Loucy (cell line): ENCODE measurements at regions not wholly inside any gene's neighbourhood (a gene's known extent, or its start where the extent isn't known, plus 50 kb on each side); places are given as distances from the start of the nearest gene placed in this dataset.

Experiments
- H2AFZ ChIP-seq: fragments of 200-600 bp; sonication (generic); 2 replicates; pipeline ENCODE4 v1.6.0; 2016; ENCODE audit warnings: antibody characterized with exemption, mild to moderate bottlenecking, low read length, moderate library complexity
- H3F3A ChIP-seq: fragments of 200-600 bp; 2 replicates; pipeline ENCODE4 v1.6.0; 2016; ENCODE audit warnings: antibody characterized with exemption, low read depth, mild to moderate bottlenecking
- H3K27me3 ChIP-seq: fragments of 200-600 bp; sonication (generic); 2 replicates; pipeline ENCODE4 v1.6.1; 2014; ENCODE audit warnings: low read length, mild to moderate bottlenecking; ENCODE audit not compliant: insufficient read depth, poor library complexity, severe bottlenecking
- H3K36me3 ChIP-seq: fragments of 200-600 bp; sonication (generic); 2 replicates; pipeline ENCODE4 v1.6.1; 2016; ENCODE audit warnings: low read length; ENCODE audit not compliant: insufficient read depth
- H3K4me1 ChIP-seq: fragments of 200-600 bp; sonication (generic); 2 replicates; pipeline ENCODE4 v1.5.1; 2014; ENCODE audit warnings: low read length, mild to moderate bottlenecking; ENCODE audit not compliant: insufficient read depth, poor library complexity, severe bottlenecking
- H3K4me2 ChIP-seq: fragments of 200-600 bp; sonication (generic); 2 replicates; pipeline ENCODE4 v1.6.0; 2014; ENCODE audit warnings: antibody characterized with exemption, low read length, low read depth, mild to moderate bottlenecking; ENCODE audit not compliant: poor library complexity, severe bottlenecking
- H3K4me3 ChIP-seq: fragments of 200-600 bp; sonication (generic); 2 replicates; pipeline ENCODE4 v1.5.1; 2014; ENCODE audit warnings: low read length, mild to moderate bottlenecking, mixed read lengths; ENCODE audit not compliant: poor library complexity, severe bottlenecking
- H3K79me2 ChIP-seq: fragments of 200-600 bp; sonication (generic); 2 replicates; pipeline ENCODE4 v1.6.1; 2014; ENCODE audit warnings: low read length; ENCODE audit not compliant: insufficient read depth
- H3K9ac ChIP-seq: fragments of 200-600 bp; sonication (generic); 2 replicates; pipeline ENCODE4 v1.6.0; 2014; ENCODE audit warnings: mild to moderate bottlenecking, low read depth, low read length, moderate library complexity; ENCODE audit not compliant: poor library complexity, severe bottlenecking
- H3K9me2 ChIP-seq: fragments of 200-600 bp; sonication (generic); replicated peaks from 2 replicates; pipeline ENCODE4 v1.6.1; 2016; ENCODE audit warnings: low read depth, low read length, mixed read lengths
- H3K9me3 ChIP-seq: fragments of 200-600 bp; sonication (generic); 2 replicates; pipeline ENCODE4 v1.6.1; 2014; ENCODE audit warnings: mild to moderate bottlenecking, antibody characterized with exemption, low read length, low read depth; ENCODE audit not compliant: insufficient read depth
- H4K20me1 ChIP-seq: fragments of 200-600 bp; sonication (generic); 2 replicates; pipeline ENCODE4 v1.6.0; 2014; ENCODE audit warnings: antibody characterized with exemption, low read length, mild to moderate bottlenecking; ENCODE audit not compliant: insufficient read depth, poor library complexity, severe bottlenecking
- EZH2phosphoT487 ChIP-seq: fragments of 200-600 bp; IDR thresholded peaks from 2 replicates; pipeline ENCODE4 v1.6.1; 2018; ENCODE audit warnings: antibody characterized with exemption, mild to moderate bottlenecking, moderate library complexity, borderline replicate concordance
- TF ChIP-seq, protein P1 (sequence below): fragments of 200-600 bp; sonication (generic); conservative IDR thresholded peaks from 2 replicates; pipeline ENCODE4 v1.5.1; 2014; ENCODE audit warnings: mild to moderate bottlenecking, antibody characterized with exemption, low read length

GRCh38 chr14:46401066-46401465 lies 250.5 kb downstream of the RPL10L start:
- TF ChIP-seq, protein P1, sequence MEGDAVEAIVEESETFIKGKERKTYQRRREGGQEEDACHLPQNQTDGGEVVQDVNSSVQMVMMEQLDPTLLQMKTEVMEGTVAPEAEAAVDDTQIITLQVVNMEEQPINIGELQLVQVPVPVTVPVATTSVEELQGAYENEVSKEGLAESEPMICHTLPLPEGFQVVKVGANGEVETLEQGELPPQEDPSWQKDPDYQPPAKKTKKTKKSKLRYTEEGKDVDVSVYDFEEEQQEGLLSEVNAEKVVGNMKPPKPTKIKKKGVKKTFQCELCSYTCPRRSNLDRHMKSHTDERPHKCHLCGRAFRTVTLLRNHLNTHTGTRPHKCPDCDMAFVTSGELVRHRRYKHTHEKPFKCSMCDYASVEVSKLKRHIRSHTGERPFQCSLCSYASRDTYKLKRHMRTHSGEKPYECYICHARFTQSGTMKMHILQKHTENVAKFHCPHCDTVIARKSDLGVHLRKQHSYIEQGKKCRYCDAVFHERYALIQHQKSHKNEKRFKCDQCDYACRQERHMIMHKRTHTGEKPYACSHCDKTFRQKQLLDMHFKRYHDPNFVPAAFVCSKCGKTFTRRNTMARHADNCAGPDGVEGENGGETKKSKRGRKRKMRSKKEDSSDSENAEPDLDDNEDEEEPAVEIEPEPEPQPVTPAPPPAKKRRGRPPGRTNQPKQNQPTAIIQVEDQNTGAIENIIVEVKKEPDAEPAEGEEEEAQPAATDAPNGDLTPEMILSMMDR, result no peak
- TF ChIP-seq EZH2phosphoT487, result no peak
- no peaks in the 10 kb centered on the region for H3K9me3 ChIP-seq
- H3K27me3 ChIP-seq, result no peaks in the 10 kb centered on the region
- no peaks in the 10 kb centered on the region for H4K20me1 ChIP-seq
- no peak overlapping the region for H3K4me3 ChIP-seq
- no peaks in the 10 kb centered on the region for H3F3A ChIP-seq
- no peaks in the 10 kb centered on the region for H3K9me2 ChIP-seq
- H2AFZ ChIP-seq, result no peak overlapping the region
- no peaks in the 10 kb centered on the region for H3K36me3 ChIP-seq
- no peak overlapping the region for H3K9ac ChIP-seq
- no peak overlapping the region for H3K4me2 ChIP-seq
- H3K79me2 ChIP-seq, result no peaks in the 10 kb centered on the region
- H3K4me1 ChIP-seq, result no peaks in the 10 kb centered on the region

DNA sequence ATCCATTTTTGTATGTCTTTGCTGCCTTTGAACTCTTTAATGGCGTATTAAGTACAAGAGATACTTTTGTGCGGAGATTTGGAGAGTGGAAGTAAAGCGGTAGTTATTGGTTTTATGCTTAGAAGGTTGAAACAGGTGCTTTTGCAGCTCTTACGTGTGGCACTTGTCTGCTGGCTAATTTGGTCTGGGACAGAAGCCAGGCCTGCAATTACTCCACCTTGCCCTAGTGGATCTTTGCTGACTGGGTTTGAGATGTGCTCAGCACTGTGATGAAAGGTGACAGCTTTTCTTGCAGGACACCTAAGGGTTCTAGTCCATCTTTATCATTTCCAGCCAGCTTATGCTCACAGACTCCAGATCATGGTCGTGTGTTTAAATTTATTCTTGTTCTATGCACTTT lies 252.5 kb downstream of the RPL10L start:
- no peak overlapping the region for H3K4me3 ChIP-seq
- H3K27me3 ChIP-seq, result no peaks in the 10 kb centered on the region
- no peak for TF ChIP-seq EZH2phosphoT487
- TF ChIP-seq, protein P1, result no peak
- H3K9me2 ChIP-seq, result no peaks in the 10 kb centered on the region
- H3K9me3 ChIP-seq, result no peaks in the 10 kb centered on the region
- no peaks in the 10 kb centered on the region for H3K79me2 ChIP-seq
- H2AFZ ChIP-seq, result no peak overlapping the region
- H3K4me1 ChIP-seq, result no peaks in the 10 kb centered on the region
- no peak overlapping the region for H3K9ac ChIP-seq
- H3K4me2 ChIP-seq, result no peak overlapping the region
- H3F3A ChIP-seq, result no peaks in the 10 kb centered on the region
- no peaks in the 10 kb centered on the region for H3K36me3 ChIP-seq
- no peaks in the 10 kb centered on the region for H4K20me1 ChIP-seq

- H3K27me3 ChIP-seq, result no peaks in the 10 kb centered on the region
- TF ChIP-seq, protein P1, result no peak
- TF ChIP-seq EZH2phosphoT487, result no peak
- H3F3A ChIP-seq, result no peaks in the 10 kb centered on the region
- no peaks in the 10 kb centered on the region for H3K9me3 ChIP-seq
- no peaks in the 10 kb centered on the region for H3K36me3 ChIP-seq
- H3K9me2 ChIP-seq, result no peaks in the 10 kb centered on the region
- no peak overlapping the region for H2AFZ ChIP-seq
- H4K20me1 ChIP-seq, result no peaks in the 10 kb centered on the region
- H3K79me2 ChIP-seq, result no peaks in the 10 kb centered on the region
- H3K4me2 ChIP-seq, result no peak overlapping the region
- H3K4me3 ChIP-seq, result no peak overlapping the region
- H3K4me1 ChIP-seq, result no peaks in the 10 kb centered on the region
- H3K9ac ChIP-seq, result no peak overlapping the region
Observed at GRCh38 chr14:46384611-46385010, 267.0 kb downstream of the RPL10L start.
